OCI-LY1 (cell line): ENCODE measurements at regions not wholly inside any gene's neighbourhood (a gene's known extent, or its start where the extent isn't known, plus 50 kb on each side); places are given as distances from the start of the nearest gene placed in this dataset.

ENCODE experiments used
- H2AFZ ChIP-seq: fragments of 200-600 bp; sonication (generic), shearing (Covaris generic); 2 replicates; pipeline ENCODE4 v1.6.0; 2014; ENCODE audit warnings: antibody characterized with exemption, mild to moderate bottlenecking, low read length
- H3F3A ChIP-seq: fragments of 200-600 bp; sonication (generic), shearing (Covaris generic); 2 replicates; pipeline ENCODE4 v1.6.0; 2014; ENCODE audit warnings: mild to moderate bottlenecking, antibody characterized with exemption, low read length, moderate library complexity; ENCODE audit not compliant: insufficient read depth
- H3K27ac ChIP-seq: fragments of 200-600 bp; sonication (generic); 2 replicates; pipeline ENCODE4 v1.5.1; 2014; ENCODE audit warnings: low read length, mixed run types, mild to moderate bottlenecking, low read depth; ENCODE audit not compliant: poor library complexity, severe bottlenecking
- H3K27me3 ChIP-seq: fragments of 200-600 bp; sonication (generic); 2 replicates; pipeline ENCODE4 v1.6.0; 2014; ENCODE audit warnings: antibody characterized with exemption, mild to moderate bottlenecking, low read length, moderate library complexity; ENCODE audit not compliant: insufficient read depth
- H3K36me3 ChIP-seq: fragments of 200-600 bp; sonication (generic); 2 replicates; pipeline ENCODE4 v1.6.1; 2014; ENCODE audit warnings: mild to moderate bottlenecking, antibody characterized with exemption, low read length, moderate library complexity, mixed read lengths; ENCODE audit not compliant: insufficient read depth
- H3K4me1 ChIP-seq: fragments of 200-600 bp; sonication (generic); 2 replicates; pipeline ENCODE4 v1.5.1; 2014; ENCODE audit warnings: mild to moderate bottlenecking, low read length, moderate library complexity; ENCODE audit not compliant: insufficient read depth, severe bottlenecking
- H3K4me2 ChIP-seq: fragments of 200-600 bp; sonication (generic), shearing (Covaris generic); 2 replicates; pipeline ENCODE4 v1.6.1; 2014; ENCODE audit warnings: low read length
- H3K4me3 ChIP-seq: fragments of 200-600 bp; sonication (generic); 2 replicates; pipeline ENCODE4 v1.5.1; 2014; ENCODE audit warnings: low read length, low read depth, mild to moderate bottlenecking, mixed read lengths; ENCODE audit not compliant: poor library complexity, severe bottlenecking
- H3K79me2 ChIP-seq: fragments of 200-600 bp; shearing (Covaris generic); 2 replicates; pipeline ENCODE4 v1.6.1; 2016; ENCODE audit warnings: mixed run types, low read length, mixed read lengths; ENCODE audit not compliant: insufficient read depth
- H3K9ac ChIP-seq: fragments of 200-600 bp; sonication (generic), shearing (Covaris generic); 2 replicates; pipeline ENCODE4 v1.6.1; 2014; ENCODE audit warnings: mild to moderate bottlenecking, low read length, mixed read lengths
- H3K9me2 ChIP-seq: fragments of 200-600 bp; sonication (generic), shearing (Covaris generic); 2 replicates; pipeline ENCODE4 v1.6.1; 2014; ENCODE audit warnings: low read depth, mild to moderate bottlenecking, low read length, mixed read lengths
- H3K9me3 ChIP-seq: fragments of 200-600 bp; shearing (Covaris generic); 2 replicates; pipeline ENCODE4 v1.6.1; 2014; ENCODE audit warnings: low read length, mixed read lengths
- H4K20me1 ChIP-seq: fragments of 200-600 bp; sonication (generic), shearing (Covaris generic); 2 replicates; pipeline ENCODE4 v1.6.0; 2016; ENCODE audit warnings: mild to moderate bottlenecking, low read length; ENCODE audit not compliant: insufficient read depth
- EZH2 ChIP-seq: fragments of 200-600 bp; sonication (generic), shearing (Covaris generic); IDR thresholded peaks from 2 replicates; pipeline ENCODE4 v1.8.0; 2017; ENCODE audit warnings: borderline replicate concordance, mixed run types, mild to moderate bottlenecking, antibody characterized with exemption, low read length, moderate library complexity, mixed read lengths
- TF ChIP-seq, protein P1 (sequence below): fragments of 200-600 bp; sonication (generic), shearing (Covaris generic); IDR thresholded peaks from 2 replicates; pipeline ENCODE4 v1.5.1; 2017; ENCODE audit warnings: mild to moderate bottlenecking, antibody characterized with exemption, low read length, moderate library complexity, mixed read lengths

DNA sequence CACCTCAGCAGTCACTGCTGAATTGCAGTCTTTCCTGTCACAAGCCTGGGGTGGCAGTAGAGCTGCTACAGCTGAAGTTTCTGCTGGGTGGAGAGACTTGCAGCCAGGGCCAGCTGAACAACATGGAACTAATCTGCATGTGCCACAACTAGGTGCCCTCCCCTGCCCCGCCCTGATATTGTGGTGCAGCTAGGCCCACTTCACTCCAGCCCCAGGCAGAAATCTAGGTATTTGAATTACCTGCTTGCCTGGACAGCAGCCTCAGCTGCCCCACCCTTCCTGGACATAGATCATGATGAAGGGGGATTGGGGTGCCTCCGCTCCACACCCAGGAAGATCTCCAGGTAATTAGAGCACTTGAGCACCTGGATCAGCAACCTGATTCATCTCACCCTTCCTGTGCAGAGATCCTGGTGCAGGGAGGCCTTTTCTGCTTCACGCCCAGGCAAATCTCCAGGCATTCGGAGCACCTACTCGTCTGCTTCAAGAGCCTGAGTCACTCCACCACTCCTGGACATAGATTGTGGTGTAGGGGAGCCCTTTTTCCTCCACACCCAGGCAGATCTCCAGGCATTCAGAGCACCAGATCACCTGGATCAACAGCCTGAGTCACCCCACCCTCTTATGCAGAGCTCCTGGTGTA is 477.0 kb downstream of the SOX5 start:
- Histone ChIP-seq H4K20me1 (no peaks in the 10 kb centered on the region), H3K79me2 (no peaks in the 10 kb centered on the region), H3K27ac (no peak overlapping the region), H3K9me3 (no peaks in the 10 kb centered on the region), H3K4me1 (no peaks in the 10 kb centered on the region), H3K27me3 (no peaks in the 10 kb centered on the region), H2AFZ (no peak overlapping the region), H3K36me3 (no peaks in the 10 kb centered on the region), H3F3A (no peaks in the 10 kb centered on the region), H3K4me2 (no peak overlapping the region), H3K9ac (no peak overlapping the region), H3K4me3 (no peak overlapping the region), H3K9me2 (no peaks in the 10 kb centered on the region)
- TF ChIP-seq, protein P1, sequence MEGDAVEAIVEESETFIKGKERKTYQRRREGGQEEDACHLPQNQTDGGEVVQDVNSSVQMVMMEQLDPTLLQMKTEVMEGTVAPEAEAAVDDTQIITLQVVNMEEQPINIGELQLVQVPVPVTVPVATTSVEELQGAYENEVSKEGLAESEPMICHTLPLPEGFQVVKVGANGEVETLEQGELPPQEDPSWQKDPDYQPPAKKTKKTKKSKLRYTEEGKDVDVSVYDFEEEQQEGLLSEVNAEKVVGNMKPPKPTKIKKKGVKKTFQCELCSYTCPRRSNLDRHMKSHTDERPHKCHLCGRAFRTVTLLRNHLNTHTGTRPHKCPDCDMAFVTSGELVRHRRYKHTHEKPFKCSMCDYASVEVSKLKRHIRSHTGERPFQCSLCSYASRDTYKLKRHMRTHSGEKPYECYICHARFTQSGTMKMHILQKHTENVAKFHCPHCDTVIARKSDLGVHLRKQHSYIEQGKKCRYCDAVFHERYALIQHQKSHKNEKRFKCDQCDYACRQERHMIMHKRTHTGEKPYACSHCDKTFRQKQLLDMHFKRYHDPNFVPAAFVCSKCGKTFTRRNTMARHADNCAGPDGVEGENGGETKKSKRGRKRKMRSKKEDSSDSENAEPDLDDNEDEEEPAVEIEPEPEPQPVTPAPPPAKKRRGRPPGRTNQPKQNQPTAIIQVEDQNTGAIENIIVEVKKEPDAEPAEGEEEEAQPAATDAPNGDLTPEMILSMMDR = no peak
- TF ChIP-seq EZH2 = no peak

DNA sequence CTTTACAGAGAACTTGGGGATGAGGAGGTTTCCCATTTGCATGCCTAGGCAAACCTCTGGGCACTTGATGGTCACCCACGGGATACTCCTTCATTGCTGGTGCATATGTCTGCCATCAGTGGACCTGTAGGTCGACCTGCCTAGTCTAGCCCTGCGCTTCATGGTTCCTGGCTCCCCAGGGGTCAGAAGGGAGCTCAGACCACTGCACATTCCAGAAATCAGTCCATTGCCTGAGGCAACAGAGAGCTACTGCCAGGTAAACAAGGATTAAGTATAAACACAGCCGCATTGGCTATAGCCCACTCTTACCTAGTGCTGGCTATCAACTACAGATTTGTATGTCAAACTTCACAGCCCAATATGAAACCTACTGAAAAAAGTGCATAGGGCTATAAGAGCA is 476.4 kb downstream of the SOX5 start:
- Histone ChIP-seq H3K4me1 (no peaks in the 10 kb centered on the region), H2AFZ (no peak overlapping the region), H3K4me3 (no peak overlapping the region), H3K27me3 (no peaks in the 10 kb centered on the region), H3F3A (no peaks in the 10 kb centered on the region), H3K9me2 (no peaks in the 10 kb centered on the region), H3K4me2 (no peak overlapping the region), H3K36me3 (no peaks in the 10 kb centered on the region), H3K79me2 (no peaks in the 10 kb centered on the region), H3K9me3 (no peaks in the 10 kb centered on the region), H3K9ac (no peak overlapping the region), H3K27ac (no peak overlapping the region), H4K20me1 (no peaks in the 10 kb centered on the region)
- TF ChIP-seq, protein P1 = no peak
- TF ChIP-seq EZH2 = no peak

DNA sequence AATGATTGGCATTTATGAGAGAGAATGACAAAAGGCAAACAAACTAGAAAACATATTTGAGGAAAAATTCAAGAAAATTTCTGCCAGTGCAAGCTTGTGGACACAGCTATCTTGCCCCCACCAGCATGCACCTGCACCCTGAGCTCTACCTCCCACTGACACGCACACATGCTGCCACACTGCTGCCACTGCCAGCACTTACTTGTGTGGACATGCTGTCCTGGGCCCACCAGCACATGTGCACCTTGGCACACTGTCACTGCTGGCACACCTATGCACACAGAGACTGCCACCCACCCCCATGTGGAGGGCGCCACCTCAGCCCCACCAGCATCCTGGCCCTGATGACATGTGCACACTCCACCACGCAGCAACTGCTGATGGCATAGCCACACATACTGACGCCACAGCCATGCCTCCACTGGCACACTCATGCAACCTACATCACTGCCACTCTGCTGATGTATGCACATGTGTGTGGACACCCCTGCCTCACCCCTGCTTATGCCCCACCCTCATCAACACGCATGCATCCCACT is 475.0 kb downstream of the SOX5 start:
- Histone ChIP-seq H3K9ac (no peak overlapping the region), H3K79me2 (no peaks in the 10 kb centered on the region), H3K27me3 (no peaks in the 10 kb centered on the region), H3K9me3 (no peaks in the 10 kb centered on the region), H3K4me2 (no peak overlapping the region), H3F3A (no peaks in the 10 kb centered on the region), H3K4me3 (no peak overlapping the region), H4K20me1 (no peaks in the 10 kb centered on the region), H3K4me1 (no peaks in the 10 kb centered on the region), H2AFZ (no peak overlapping the region), H3K9me2 (no peaks in the 10 kb centered on the region), H3K27ac (no peak overlapping the region), H3K36me3 (no peaks in the 10 kb centered on the region)
- TF ChIP-seq, protein P1 = no peak
- TF ChIP-seq EZH2 = no peak
